ENCODE measurements at regions not wholly inside any gene's neighbourhood (a gene's known extent, or its start where the extent isn't known, plus 50 kb on each side); places are given as distances from the start of the nearest gene placed in this dataset.

DNA sequence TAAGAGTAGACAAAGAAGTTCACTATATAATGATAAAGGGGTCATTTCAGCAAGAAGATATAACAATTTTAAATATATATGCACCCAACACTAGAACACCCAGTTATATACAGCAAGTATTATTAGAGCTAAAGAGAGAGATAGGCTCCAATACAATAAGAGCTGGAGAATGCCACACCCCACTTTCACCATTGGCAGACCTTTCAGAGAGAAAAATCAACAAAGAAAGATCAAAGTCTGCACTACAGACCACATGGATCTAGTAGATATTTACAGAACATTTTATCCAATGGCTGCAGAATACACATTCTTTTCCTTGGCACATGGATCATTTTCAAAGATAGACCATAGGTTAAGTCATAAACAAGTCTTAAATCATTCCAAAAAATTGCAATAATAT lies 479.7 kb upstream of the DIAPH2 start:
- no peaks in the 10 kb centered on the region for H3K36me3 ChIP-seq (ENCODE audit: control insufficient read depth in 2 of 4, insufficient read depth in 4 of 4, low read length in 3 of 4)
- FAIRE-seq, result no peak
- DNase-seq (ENCODE audit: low read depth in 1 of 2, low spot score in 2 of 2), result no peak
- no peak overlapping the region for H2AK5ac ChIP-seq (ENCODE audit: low read depth, low read length)
- H3K23me2 ChIP-seq (ENCODE audit: low read depth, low read length), result no peaks in the 10 kb centered on the region
- no peak overlapping the region for H2BK12ac ChIP-seq (ENCODE audit: low read depth, low read length)
- no peaks in the 10 kb centered on the region for H4K20me1 ChIP-seq (replicated peaks in 1 of 2; ENCODE audit: control insufficient read depth in 1 of 2, insufficient read depth in 2 of 2, low read length in 2 of 2)
- H2BK20ac ChIP-seq (ENCODE audit: low read length), result no peak overlapping the region
- H3K9ac ChIP-seq (replicated peaks in 1 of 4; ENCODE audit: extremely low read depth in 1 of 4, low read depth in 3 of 4, low read length in 3 of 4), result no peak overlapping the region
- no peak overlapping the region for H3K18ac ChIP-seq (ENCODE audit: extremely low read depth, low read length)
- no peak overlapping the region for H2AFZ ChIP-seq (ENCODE audit: low read length)
- H3K4me1 ChIP-seq (replicated peaks in 1 of 4; ENCODE audit: control insufficient read depth in 3 of 4, insufficient read depth in 4 of 4, low read length in 3 of 4), result no peaks in the 10 kb centered on the region
- no peak overlapping the region for H3K14ac ChIP-seq (ENCODE audit: insufficient read length)
- H3K27me3 ChIP-seq (replicated peaks in 1 of 4; ENCODE audit: control insufficient read depth in 3 of 4, extremely low read depth in 1 of 4, insufficient read depth in 3 of 4, low read length in 3 of 4), result no peaks in the 10 kb centered on the region
- H3K4me2 ChIP-seq (ENCODE audit: insufficient read depth in 1 of 2, low read depth in 2 of 2, low read length in 2 of 2), result no peak overlapping the region
- H3K9me3 ChIP-seq (ENCODE audit: insufficient read depth in 2 of 2, low read depth in 1 of 2, low read length in 1 of 2), result no peaks in the 10 kb centered on the region
- H3K23ac ChIP-seq (ENCODE audit: insufficient read length), result no peak overlapping the region
- H4K91ac ChIP-seq (replicated peaks; ENCODE audit: insufficient read length, low read length), result no peak overlapping the region
- no peaks in the 10 kb centered on the region for H3K79me2 ChIP-seq (ENCODE audit: control insufficient read depth in 1 of 2, insufficient read depth in 2 of 2, low read length in 2 of 2)
- H3K4me3 ChIP-seq (ENCODE audit: extremely low read depth in 1 of 4, insufficient read depth in 2 of 4, low read depth in 3 of 4, low read length in 4 of 4), result no peak overlapping the region
- H3K4ac ChIP-seq (replicated peaks; ENCODE audit: insufficient read length, low read depth, low read length), result no peak overlapping the region
- H3K79me1 ChIP-seq (ENCODE audit: low read depth, low read length), result no peaks in the 10 kb centered on the region
- no peak overlapping the region for H4K8ac ChIP-seq (ENCODE audit: extremely low read depth, insufficient read depth, low read length)
- no peak overlapping the region for H3K27ac ChIP-seq (ENCODE audit: low read depth, low read length)
- H2BK15ac ChIP-seq (ENCODE audit: low read length), result no peak overlapping the region
- H2BK5ac ChIP-seq (ENCODE audit: low read depth, low read length), result no peak overlapping the region
- no peak overlapping the region for H3K56ac ChIP-seq (replicated peaks; ENCODE audit: insufficient read length, low read depth, low read length)
- CTCF ChIA-PET (ENCODE audit: partially characterized antibody), result no interaction called here
- no peak overlapping the region for H4K5ac ChIP-seq (ENCODE audit: insufficient read length, low read depth, low read length)
- POLR2A ChIA-PET (ENCODE audit: partially characterized antibody), result no interaction called here
- H2BK120ac ChIP-seq (replicated peaks; ENCODE audit: low read depth, low read length), result no peak overlapping the region
- TF ChIP-seq BRCA1 (IDR thresholded peaks at IDR 0.05; ENCODE audit: low read depth, low read length) (no peak), EZH2 (IDR thresholded peaks at IDR 0.05; ENCODE audit: low read depth, low read length, severe bottlenecking) (no peak), POU5F1 (IDR thresholded peaks at IDR 0.05; ENCODE audit: low read depth, low read length) (no peak), KDM1A (IDR thresholded peaks at IDR 0.05; ENCODE audit: borderline replicate concordance, low read length) (no peak), RBBP5 (IDR thresholded peaks at IDR 0.05; ENCODE audit: borderline replicate concordance, low read depth, low read length) (no peak), PHF8 (conservative IDR thresholded peaks at IDR 0.05; ENCODE audit: low read depth, low read length) (no peak), JUND (IDR thresholded peaks at IDR 0.05; ENCODE audit: low read length) (no peak), SP1 (IDR thresholded peaks at IDR 0.05; ENCODE audit: low read depth, low read length) (no peak), ZNF274 (IDR thresholded peaks at IDR 0.05; ENCODE audit: borderline replicate concordance, extremely low read depth, low read length) (no peak), NRF1 (IDR thresholded peaks at IDR 0.05; ENCODE audit: low read depth, low read length) (no peak), FOSL1 (IDR thresholded peaks at IDR 0.05; ENCODE audit: insufficient read depth, low read depth, low read length) (no peak), TCF12 (IDR thresholded peaks at IDR 0.05; ENCODE audit: low read depth, low read length) (no peak), TEAD4 (IDR thresholded peaks at IDR 0.05; ENCODE audit: low read depth, low read length) (no peak), RAD21 (IDR thresholded peaks at IDR 0.05 in 1 of 2, conservative IDR thresholded peaks at IDR 0.05 in 1 of 2; ENCODE audit: low read depth in 2 of 2, low read length in 2 of 2) (no peak), HDAC6 (IDR thresholded peaks at IDR 0.05; ENCODE audit: low read depth, low read length) (no peak), GTF2F1 (IDR thresholded peaks at IDR 0.05; ENCODE audit: borderline replicate concordance, low read depth, low read length) (no peak), EGR1 (IDR thresholded peaks at IDR 0.05; ENCODE audit: borderline replicate concordance, low read depth, low read length) (no peak)

Data from H1 (cell line).